DMS79 treated with DMSO at 0.1 percent for 48 hours (cell line): ENCODE measurements at regions not wholly inside any gene's neighbourhood (a gene's known extent, or its start where the extent isn't known, plus 50 kb on each side); places are given as distances from the start of the nearest gene placed in this dataset.

ENCODE experiments used
- DNase-seq: peaks from one replicate; lab custom pipeline; 2025; lab: John Stamatoyannopoulos, UW

DNA sequence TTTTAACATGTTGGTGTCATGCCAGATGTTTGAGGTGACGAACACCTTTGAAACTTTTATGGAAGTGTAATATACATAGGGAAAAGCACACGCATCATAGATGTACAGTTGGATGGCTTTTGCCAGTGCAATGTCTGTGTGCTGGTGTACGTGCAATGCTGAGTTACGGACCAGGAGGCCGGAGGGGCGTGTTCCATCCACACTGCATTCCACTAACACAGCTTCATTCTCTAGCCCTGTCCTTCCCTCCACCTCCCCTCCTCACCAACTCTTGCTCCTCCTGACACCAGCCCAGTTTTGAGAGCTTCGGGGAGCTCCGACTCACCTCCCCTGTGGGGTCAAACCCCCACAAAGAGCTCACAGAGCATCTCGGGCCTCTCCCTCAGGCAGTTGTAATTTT is 358.8 kb downstream of the C16orf95 start:
- no peak for DNase-seq

DNA sequence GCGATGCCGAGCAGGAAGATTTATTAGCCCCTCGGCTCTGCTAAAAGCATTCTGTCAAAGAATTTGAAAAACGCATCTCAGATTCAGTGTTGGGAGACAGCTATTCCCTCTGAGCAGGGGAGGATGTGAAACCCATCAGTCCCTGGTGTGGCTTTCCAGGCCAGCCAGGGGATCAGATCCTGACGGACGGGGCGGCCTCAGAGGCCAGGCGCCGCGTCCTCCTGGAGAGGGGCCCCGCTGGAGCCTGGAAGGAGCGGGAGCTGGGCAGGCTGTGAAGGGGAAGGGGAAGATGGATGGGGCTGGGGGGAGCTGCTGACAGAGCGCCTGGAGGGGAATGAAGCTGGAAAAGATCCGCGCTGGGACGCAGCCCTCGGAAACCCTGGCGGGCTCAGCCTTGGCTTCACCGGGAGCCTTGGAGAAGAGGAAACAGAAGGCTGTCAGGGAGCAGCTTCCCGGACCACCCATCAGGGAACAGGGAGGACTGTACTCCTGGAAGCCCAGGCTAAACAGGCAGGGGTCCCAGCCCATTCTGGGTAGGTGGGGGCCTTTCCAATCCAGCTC is 358.0 kb downstream of the C16orf95 start:
- DNase-seq = no peak

DNA sequence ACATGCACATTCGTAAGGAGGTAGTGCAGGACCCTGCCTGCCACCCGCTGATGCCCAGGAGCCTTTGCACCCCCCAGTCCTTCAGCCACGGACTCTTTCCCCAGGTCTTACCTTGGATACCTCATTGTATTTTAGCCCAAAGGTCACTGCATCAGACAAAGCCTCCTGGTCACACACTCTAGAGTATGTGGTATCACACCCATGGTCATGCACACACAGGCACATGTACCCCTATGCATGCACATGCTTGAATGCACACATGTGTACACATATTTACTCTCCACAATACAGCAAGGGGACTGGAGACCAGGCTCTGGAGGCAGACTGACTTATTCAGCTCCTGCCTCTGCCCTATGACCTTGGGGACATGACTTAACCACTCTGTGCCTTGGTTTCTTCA is 357.5 kb downstream of the C16orf95 start:
- no peak for DNase-seq

DNA sequence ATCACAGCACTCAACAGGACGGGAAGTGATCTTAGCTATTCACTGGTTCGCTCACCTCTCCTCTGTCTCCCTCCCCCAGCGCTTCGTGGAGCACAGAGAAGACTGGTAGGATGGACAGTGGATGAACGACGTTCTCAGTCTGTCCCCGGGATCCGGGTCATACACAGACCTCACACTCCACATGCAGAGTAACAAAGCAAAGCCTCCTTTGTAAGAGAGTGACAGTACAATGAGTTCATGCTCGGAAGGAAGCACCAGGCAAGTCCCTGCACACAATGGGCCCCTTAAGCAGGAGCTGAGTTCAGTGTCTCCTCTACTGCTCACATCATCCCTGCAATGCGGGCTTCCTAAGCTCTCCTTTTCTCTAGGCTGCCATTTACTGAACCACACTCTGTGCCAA is 356.9 kb downstream of the C16orf95 start:
- DNase-seq = no peak

DNA sequence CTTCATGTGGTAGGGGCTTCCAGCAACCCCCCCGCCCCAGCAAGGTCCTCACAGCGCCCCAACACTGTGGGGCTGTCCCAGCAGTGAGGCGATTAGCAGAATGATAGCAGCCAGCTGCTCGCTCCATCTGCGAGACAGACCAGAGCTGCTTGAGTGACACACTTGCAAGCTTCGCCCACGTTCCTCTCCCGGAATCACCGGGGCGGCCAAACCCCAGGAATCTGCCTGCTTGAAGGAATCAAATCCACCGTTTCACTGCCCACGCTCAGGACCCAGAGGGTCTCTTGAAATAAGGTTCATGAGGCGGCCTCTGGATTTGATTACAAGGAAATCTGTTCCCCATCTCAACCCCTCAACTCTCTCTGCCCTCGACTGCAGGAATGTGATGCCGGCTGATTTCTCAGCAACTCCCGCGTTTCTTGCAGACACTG is 356.0 kb downstream of the C16orf95 start:
- DNase-seq = no peak

DNA sequence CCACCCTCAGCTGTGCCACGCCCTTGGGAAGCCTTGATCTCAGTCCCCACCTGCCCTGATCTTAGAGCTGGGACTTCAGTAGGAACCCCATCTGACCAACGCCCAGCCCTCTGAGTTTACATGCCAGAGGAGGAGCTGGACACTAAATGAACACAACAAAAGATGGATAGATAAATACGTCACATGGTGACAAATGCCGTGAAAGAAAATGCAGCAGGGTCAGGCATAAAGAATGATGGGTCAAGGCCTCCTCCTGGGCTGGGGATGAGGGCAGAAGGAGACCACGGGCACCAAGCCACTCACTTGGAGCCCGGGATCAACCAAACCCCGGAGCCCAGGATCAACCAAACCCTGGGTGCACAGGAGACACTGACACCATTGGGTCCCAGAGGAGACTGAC is 354.9 kb downstream of the C16orf95 start:
- no peak for DNase-seq

DNA sequence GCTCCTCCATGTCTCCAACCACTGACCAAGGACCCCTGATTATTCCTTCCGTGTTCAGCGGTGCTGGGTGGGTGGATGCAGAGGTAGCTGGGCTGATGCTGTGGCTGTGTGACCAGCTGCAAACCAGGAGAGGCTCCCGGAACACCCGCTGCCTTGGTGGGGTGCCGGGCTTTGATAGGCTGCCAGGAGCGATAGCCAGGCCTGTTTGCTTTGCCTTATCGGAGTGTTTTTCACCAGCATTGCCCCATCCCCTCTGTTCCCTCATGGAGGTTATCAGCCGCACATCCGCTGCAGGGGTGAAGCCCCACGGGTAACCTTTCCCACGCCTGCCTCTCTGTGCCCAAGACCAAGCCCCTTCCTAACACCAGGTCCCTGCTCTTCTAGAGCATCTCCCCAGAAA is 354.3 kb downstream of the C16orf95 start:
- DNase-seq = no peak

DNA sequence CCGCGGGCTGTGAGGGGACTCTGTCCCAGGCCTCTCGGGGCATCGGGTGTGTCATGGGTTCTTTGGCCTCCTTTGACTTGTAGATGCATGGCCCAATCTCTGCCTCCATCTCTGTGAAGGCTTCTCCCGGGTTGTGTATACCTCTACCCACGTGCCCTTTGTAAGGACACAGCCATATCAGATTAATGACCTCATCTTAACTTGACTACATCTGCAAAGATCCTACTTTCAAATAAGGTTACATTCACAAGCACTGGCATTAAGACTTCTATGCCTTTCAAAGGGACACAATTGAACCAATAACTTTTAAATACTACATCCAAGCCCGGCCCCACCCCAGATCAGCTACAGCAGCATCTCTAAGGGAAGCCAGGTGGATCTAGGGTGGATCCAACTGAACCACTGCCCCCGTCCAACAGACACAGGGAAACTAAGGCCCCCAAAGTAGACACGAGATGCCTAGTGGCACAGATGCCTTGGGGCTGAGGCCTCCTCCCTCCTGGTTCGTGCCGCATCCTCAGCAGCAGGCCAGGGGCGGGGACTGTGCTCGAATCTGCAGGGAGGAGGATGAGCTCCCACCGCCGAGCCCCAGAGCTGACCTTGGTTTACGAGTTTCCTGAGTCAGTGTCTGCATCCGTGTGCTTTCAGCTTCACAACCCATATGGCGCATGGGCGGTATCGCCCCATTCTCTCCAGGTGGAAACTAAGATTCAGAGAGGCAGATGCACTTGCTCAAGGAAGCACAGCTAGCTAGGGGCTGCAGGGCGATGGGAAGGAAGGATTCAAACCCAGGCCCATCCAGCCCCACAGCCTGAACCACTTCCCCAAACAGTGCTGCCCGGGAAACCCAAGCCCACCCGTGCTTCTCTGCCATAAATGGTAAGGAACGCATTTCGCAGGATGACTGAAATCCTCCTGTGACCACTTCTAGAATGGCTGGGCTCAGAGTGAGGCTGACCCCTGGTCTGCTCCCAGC is 353.3 kb downstream of the C16orf95 start:
- no peak for DNase-seq

DNA sequence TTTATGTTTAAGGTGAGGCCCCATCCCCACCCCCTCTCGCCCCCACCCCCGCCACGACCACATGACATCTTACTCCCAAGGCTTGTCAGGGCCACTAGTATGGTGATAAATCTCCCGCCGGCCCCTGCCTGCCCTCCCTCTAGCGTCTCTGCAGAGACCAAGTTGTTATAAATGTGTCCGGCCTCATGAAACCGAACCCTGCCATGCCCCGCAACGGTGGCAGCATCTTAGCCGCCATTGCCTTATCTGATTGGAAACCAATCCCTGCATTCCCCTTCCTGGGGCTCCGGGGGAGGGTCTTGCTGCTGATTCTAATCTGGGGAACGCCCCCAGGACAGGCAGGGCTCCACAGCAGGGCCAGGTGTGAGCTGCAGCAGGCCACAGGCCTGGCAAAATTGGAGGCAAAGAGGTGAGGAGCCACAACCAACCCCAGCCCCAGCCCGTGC is 352.4 kb downstream of the C16orf95 start:
- DNase-seq = no peak

DNA sequence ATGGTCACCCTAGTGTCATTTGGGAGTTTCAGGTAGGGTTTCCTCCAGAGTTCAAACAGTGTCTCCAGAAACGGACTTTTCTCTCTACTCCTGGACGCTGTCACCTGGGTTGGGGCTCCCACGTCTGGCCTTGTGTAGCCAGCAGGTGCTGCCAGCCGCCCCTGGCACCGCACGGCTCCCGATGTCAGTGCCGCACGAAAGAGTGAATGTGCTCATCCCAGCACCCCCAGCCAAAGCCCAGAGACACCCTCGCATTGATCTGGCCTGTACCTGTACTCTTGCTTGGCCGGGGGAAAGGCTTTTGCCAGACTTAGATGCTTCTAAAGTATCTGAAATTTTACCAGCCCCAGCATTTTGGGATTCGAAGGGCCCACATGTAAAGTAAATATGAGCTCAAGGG is 351.9 kb downstream of the C16orf95 start:
- DNase-seq = no peak

DNA sequence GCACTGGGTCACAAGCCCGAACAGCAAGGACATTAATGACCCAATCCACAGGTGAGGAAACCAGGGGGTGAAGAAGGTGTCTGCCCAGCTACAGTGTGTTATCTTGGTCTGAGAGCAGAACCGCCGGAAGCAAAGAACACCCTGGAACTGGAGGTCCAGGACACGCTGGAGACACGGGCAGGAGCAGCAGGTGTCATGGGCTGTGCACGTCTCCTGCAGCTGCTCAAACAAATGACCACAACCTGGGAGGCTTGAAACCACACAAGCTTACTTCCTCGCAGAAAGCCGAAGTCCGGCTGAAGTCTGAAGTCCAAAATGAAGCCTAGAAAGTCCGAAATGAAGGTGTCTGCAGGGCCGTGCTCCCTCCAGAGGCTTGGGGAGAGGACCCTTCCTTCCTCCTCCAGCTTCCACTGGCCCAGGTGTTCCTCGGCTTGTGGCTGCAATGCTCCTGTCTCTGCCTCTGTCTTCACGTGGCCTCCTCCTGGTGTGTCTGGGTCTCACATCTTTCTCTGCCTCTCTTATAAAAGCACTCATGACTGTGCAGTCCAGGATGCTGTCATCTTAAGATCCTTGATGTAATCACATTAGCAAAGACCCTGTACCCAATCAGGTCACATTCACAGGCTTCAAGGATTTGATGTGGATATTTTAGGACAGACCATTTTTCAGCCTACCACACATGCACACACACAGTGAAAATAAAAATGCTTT is 351.2 kb downstream of the C16orf95 start:
- DNase-seq = no peak

DNA sequence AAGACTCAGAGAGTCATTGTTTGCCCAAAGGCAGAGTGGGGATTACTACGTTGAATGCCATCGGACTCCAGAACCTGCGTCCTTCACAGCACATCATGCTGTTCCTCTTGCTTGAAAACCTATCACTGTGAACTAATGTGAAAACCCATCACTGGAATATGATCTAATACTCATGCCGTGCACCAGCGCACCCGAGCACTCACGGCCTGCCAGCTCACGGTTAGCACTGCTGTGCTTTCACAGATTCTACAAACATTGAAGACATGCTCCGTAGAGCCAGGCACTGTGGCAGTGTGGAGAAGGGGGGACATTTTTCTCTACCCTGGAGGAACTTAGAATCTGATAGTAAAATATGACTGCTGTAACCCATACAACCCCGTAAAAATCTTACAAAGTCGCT is 350.4 kb downstream of the C16orf95 start:
- no peak for DNase-seq

DNA sequence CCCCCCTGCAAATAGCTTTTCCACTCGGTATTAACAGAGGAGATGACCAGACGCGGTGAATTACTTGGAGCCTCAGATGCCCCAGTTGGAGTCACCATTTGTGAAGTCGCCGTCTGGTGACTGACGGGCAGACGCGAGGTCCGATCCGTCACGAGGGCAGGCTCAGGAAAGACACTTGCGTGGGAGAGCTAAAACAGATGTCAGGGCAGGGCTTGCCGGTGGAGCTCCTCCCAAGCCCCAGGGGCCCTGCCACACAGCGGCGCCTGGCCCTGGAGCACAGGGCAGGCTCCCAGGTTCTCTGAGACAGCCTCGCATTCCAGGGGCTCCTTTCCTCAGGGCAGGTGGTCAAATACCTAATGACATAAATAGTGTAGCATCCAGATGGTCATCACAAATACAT is 348.3 kb downstream of the C16orf95 start:
- DNase-seq = no peak

DNA sequence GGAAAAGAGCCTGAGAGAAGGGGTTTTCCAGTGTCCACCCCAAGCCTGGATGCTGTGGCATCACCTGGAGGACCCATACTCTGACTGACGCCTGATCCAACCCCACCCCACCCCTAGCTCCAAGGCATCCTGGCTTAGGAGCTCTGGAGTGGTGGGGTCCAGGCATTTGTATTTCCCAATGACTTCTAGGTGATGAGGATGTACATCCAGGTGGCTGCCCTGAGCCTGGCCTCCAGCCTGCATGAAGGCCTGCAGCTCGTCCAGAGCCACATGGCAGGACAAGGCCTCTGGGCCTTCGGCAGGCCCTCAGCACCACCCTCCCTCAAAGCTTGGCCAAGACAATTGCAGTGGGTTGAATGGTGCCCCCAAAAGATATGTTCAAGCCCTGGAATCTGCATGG is 347.5 kb downstream of the C16orf95 start:
- no peak for DNase-seq

DNA sequence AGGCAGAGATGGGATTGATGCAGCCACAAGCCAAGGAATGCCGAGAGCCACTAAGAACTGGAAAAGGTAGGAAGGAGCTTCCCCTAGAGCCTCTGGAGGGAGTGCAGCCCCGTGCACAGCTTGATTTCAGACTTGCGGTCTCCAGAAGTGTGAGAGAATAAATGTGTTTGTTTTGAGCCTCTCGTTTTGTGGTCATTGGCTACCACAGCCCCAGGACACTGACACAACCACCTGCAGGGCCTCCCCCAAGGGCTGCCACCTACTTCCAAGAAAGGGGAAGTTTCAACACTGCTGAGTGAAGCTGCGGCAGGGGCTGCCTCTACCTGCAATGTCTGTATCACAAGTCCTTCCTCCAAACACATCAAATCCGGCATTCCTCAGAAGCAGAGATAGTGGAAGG is 346.9 kb downstream of the C16orf95 start:
- DNase-seq = no peak

DNA sequence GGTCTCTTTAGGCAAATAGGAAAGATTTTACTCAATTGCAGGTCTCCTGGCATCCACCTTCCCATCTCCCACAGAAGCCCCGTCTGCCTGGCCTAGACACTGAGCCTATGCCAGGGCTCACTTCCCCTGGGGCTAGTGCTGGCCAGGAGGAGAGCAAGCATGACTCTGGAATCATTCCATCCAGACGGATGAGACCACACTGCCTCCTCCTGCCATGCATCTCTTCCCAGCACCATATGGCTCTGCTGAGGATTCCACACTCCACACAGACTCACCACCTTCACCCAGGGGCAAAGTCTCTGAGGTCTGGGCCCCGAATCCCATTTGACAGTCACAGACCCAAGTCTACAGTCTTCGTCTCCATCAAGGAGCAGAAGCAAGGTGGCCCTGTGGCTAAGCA is 346.5 kb downstream of the C16orf95 start:
- DNase-seq = no peak

DNA sequence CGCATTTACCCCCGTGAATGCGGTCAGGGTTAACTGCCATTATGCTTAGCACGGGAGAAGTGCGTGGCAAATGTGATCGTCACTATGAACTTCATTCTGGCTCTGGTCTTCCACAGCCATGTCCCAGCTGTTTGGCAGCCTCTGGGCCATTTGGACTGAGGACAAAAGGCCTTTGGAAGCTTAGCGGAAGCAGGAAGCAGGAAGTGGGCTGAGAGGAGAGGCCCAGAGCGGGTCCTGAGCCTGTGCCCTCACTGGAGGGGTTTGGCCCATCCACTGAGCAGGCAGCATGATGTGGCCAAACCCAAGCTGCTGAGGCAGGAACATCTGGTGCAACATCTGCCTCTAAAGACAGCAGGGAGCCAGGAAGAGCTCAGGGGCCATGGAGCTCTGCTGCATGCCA is 345.9 kb downstream of the C16orf95 start:
- no peak for DNase-seq

DNA sequence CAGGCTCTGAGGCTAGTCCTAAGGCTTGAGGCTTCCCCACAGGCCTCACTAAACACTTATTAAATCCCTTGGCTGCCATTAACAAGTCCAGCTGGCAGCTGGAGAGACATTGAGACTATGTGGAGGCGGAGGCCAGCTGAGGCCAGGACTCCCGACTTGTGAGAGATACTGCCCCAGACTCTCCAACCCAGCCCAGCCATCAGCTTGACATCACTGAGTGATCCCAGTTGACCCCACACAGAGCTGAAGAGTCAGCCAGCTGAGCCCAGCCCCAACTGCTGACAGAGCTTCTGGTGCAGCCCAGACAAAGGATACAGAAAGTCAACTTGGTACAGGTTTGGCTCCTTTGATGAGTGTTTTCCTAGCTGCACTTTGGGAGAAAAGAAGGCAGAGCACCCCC is 343.1 kb downstream of the C16orf95 start:
- DNase-seq = no peak

DNA sequence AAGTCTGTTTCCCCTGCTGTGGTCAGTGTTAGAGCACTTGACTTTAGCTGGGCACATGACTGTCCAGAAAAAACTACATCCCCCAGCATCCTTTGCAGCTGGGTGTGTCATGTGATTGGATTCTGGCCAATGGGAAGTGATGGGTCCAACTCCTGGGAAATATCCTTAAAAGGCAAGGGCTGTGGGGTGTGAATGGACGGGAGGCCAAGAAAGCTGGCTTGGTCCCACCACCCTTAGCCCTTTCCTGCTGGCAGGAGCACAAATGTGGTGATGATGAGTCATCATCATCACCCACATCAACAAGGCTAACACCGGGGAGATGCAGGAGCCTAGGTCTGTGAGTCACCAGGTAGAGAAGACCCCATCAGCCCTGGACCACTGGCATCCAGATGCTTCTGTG is 341.7 kb downstream of the C16orf95 start:
- no peak for DNase-seq

DNA sequence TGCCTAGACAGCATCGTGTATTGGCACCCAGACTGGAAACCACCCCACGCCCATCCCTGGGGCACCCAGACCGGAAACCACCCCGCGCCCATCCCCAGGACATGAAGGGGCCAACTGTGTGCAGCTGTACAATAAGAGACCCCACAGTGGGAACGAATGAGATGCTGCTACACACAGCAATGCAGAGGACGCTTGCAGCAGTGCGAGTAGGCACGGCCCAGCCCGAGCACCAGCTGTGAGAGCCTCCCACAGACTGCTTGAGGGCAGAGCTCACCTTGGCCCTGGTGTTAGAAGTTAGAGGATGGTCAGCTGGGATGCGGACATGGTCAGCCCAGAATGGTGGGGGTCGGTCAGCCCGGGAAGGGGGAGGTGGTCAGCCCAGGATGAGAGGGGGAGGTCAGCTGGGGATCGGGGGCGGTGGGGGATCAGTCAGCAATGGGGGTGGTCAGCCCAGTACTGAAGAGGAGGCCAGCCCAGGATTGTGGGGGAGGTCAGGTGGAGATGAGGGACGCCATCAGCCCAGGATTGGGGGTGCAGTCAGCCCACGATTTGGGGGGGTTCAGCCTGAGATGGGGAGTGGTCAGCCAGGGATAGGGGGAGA is 340.0 kb downstream of the C16orf95 start:
- DNase-seq = no peak

DNA sequence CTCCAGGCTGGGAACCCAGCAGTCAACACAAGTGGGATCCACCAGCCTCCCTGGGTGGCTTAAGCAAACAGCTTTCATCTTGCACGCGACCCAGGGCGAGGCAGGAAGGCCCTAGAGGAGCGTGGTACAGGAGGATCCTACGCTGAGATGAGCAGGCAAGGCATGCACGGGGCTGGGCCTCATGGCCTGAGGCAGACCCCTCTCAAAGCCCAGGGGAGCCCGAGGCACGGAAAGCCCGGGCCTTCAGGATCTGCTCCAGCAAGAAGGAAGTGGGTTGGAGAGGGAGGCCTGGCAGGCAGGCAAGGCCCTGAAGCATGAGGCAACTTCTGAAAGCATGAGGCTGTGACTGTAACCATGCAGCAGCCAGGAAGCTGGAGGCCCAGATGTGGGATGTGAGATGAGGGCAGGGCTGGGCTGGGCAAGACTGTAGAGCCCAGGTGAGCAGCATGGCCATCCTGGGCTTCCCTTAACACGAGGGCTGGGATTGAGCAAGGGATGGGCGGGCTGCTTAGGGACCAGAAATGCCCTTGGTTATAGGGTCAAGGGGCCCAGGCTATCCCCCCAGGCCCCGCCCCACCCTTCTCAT is 338.7 kb downstream of the C16orf95 start:
- DNase-seq = no peak

DNA sequence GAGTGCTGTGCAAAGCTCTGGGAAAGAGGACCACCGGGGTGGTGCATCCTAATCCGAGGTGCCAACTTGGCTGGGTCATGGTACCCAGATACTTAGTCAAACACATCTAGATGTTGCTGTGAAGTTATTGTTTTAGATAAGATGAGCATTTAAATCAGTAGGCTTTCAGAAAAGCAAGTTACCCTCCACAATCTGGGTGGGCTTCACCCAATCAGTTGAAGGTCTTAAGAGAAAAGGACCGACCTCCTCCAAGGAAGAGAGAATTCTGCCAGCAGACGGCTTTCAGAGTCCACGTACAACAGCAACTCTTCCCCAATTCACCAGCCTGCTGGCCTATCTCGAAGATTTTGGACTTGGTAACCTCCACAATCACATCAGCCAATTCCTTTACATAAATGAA is 338.1 kb downstream of the C16orf95 start:
- DNase-seq = no peak
